Mononuclear cell (primary cell): ENCODE measurements at regions not wholly inside any gene's neighbourhood (a gene's known extent, or its start where the extent isn't known, plus 50 kb on each side); places are given as distances from the start of the nearest gene placed in this dataset.

ENCODE experiments used
- H3K27me3 ChIP-seq: 2 replicates; pipeline ENCODE4 v1.6.0; 2011; ENCODE audit warnings: low read length, control low read depth; ENCODE audit not compliant: insufficient read depth
- H3K4me1 ChIP-seq: 2 replicates; pipeline ENCODE4 v1.5.1; 2011; ENCODE audit warnings: mild to moderate bottlenecking, low read length, control low read depth; ENCODE audit not compliant: insufficient read depth
- H3K4me3 ChIP-seq: 2 replicates; pipeline ENCODE4 v1.5.1; 2011; ENCODE audit warnings: mild to moderate bottlenecking, low read length, moderate library complexity
- H3K9me3 ChIP-seq: 2 replicates; pipeline ENCODE4 v1.5.1; 2011; ENCODE audit warnings: low read depth, mild to moderate bottlenecking, control low read depth, low read length

- H3K9me3 ChIP-seq: no peaks in the 10 kb centered on the region
- H3K4me1 ChIP-seq: no peaks in the 10 kb centered on the region
- H3K4me3 ChIP-seq: no peak overlapping the region
- H3K27me3 ChIP-seq: no peaks in the 10 kb centered on the region
Observed at GRCh38 chr1:73953586-73953985, 244.4 kb downstream of the LRRIQ3 start.

DNA sequence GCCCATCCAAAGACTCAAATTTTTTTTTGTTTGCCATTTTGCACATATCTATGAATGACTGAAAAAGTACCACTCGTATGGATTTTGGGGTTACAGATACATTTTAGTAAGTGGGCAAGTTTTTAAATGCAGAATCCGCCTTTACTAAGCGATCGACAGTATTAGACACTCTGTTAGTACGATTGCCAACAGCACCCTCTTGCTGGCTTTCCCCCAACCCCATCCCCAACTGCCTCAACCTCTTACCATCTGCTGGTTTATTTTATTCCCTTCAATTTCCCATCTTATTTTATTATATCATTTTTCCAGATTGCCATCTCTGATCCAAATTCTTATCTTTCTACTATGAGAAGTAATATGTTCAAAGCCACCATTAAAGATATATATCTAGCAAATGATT is 244.8 kb downstream of the LRRIQ3 start:
- no peaks in the 10 kb centered on the region for H3K4me1 ChIP-seq

GRCh38 chr1:73948055-73948454 is 249.9 kb downstream of the LRRIQ3 start:
- Histone ChIP-seq H3K9me3 (no peaks in the 10 kb centered on the region), H3K4me3 (no peak overlapping the region), H3K4me1 (no peaks in the 10 kb centered on the region)

More for the DNA sequence above, 244.8 kb downstream of the LRRIQ3 start:
- Histone ChIP-seq H3K27me3 (no peaks in the 10 kb centered on the region), H3K9me3 (no peaks in the 10 kb centered on the region), H3K4me3 (no peak overlapping the region)

DNA sequence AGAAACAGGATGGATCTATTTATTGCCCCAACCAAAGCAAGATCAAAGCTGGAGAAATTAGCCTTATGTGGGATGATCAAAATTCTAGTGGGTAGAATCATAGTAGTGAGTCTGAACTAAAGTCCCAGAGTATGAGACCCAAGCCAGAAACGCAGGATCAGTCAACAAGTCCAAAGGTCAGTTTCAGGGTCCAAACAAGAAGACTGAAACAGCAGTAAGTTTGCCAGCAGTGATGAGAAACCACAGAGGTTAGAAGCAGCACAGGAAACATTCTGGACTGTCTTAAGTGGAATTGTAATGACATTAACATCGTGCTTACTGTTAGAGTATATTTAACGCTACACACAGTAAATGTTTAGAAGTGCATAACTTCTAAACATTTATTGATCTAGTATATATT is 251.0 kb downstream of the LRRIQ3 start:
- no peaks in the 10 kb centered on the region for H3K27me3 ChIP-seq
- H3K9me3 ChIP-seq: no peaks in the 10 kb centered on the region
- H3K4me1 ChIP-seq: no peaks in the 10 kb centered on the region
- H3K4me3 ChIP-seq: no peak overlapping the region

More at GRCh38 chr1:73948055-73948454, 249.9 kb downstream of the LRRIQ3 start:
- no peaks in the 10 kb centered on the region for H3K27me3 ChIP-seq

DNA sequence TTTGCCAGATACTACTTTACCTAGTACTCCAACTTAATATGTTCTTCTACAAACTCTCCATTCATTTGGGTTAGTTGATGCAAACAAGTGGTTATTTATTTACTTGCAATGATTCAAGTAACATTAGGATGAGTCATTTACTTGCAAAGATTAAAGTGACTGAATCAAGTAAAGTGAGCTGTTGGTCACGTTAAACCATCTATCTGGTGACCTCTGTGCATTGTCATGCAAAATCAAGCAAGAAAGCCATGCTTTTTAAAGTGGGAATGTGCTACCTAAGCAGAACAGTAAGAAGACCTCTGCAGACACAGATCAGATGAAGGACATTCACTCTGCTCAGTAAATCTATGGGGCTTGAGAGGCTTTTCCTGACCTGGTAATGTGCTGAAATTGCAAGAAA is 254.7 kb downstream of the LRRIQ3 start:
- Histone ChIP-seq H3K27me3 (no peaks in the 10 kb centered on the region), H3K4me3 (no peak overlapping the region), H3K9me3 (no peaks in the 10 kb centered on the region), H3K4me1 (no peaks in the 10 kb centered on the region)

DNA sequence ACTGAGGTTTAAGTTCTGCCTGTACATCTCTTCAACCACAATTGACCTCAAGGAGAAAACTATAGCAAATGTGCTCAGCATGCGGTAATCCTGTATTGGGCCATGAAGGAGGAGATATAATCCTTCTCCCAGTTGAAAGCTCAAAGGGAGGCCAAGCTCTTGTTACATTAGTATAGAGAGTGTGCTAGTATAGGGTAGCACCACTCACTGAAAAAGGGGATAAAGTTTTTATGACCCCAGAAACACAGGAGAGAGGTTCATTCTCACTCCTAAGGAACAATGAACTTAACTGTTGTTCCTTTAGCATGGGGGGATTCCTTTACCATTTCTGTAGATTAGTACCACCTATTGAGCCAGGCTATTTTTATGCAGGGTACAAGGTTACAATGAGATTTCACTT is 267.7 kb downstream of the LRRIQ3 start:
- no peaks in the 10 kb centered on the region for H3K4me1 ChIP-seq
- H3K4me3 ChIP-seq: no peak overlapping the region
- no peaks in the 10 kb centered on the region for H3K27me3 ChIP-seq
- no peaks in the 10 kb centered on the region for H3K9me3 ChIP-seq

DNA sequence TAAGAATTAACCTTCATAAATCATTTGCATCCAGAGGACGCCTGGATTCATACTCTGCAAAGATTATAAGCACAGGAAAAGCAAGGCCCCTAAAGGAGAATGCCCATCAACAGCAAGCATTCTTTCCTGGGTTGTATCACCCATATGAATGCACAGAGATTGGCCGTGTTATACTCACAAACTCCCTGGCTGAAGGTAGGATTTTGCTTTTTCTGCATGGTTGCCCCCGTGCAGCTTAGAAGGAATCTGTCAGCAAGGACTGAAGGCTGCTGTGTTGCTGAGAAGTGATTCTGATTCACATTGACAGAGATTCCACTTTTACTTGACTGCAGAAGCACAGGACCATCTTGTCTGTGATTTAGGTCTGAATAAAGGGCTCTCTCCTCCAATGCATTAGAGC is 283.0 kb downstream of the LRRIQ3 start:
- no peak overlapping the region for H3K4me3 ChIP-seq
- no peaks in the 10 kb centered on the region for H3K4me1 ChIP-seq
- H3K9me3 ChIP-seq: peaks cover 4% of the 10 kb centered on the region
- H3K27me3 ChIP-seq: no peaks in the 10 kb centered on the region

DNA sequence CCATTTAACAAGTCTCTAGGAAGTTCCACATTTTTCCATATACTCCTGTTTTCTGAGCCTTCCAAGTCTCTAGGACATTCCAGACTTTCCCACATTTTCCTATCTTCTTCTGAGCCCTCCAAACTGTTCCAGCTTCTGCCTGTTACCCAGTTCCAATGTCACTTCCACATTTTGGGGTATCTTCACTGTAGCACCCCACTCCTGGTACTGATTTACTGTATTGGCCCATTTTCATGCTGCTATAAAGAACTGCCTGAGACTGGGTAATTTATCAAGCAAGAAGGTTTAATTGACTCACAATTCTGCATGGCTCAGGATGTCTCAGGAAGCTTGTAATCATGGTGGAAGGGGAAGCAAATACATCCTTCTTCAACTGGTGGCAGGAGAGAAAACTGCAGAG is 285.0 kb downstream of the LRRIQ3 start:
- Histone ChIP-seq H3K27me3 (no peaks in the 10 kb centered on the region), H3K9me3 (peaks cover 6% of the 10 kb centered on the region), H3K4me1 (no peaks in the 10 kb centered on the region), H3K4me3 (no peak overlapping the region)

- Histone ChIP-seq H3K27me3 (no peaks in the 10 kb centered on the region), H3K4me3 (no peak overlapping the region)
Observed at GRCh38 chr1:73911849-73912248, 286.1 kb downstream of the LRRIQ3 start.

GRCh38 chr1:73910466-73910865 is 287.5 kb downstream of the LRRIQ3 start:
- Histone ChIP-seq H3K9me3 (peaks cover 6% of the 10 kb centered on the region), H3K4me3 (no peak overlapping the region), H3K27me3 (no peaks in the 10 kb centered on the region), H3K4me1 (no peaks in the 10 kb centered on the region)

More at GRCh38 chr1:73911849-73912248, 286.1 kb downstream of the LRRIQ3 start:
- Histone ChIP-seq H3K9me3 (peaks cover 6% of the 10 kb centered on the region), H3K4me1 (no peaks in the 10 kb centered on the region)

DNA sequence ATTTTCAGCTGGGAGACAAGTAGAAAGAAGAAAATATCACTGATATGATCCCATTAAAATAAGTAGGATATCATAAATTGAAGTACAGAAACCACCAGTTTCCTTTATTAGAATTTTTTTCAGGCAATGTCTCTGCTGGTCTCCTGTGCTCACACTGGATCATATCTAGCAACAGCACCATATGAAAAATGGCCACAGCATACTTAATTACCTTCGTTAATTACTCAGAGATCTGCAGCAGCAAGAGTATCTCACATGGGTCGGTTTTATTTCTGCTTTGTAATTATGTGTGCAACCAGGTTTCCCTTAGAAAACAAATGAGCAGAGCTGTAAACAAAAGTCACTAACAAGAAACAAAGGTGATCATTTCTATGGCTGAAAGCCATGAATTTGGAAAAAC is 287.9 kb downstream of the LRRIQ3 start:
- H3K27me3 ChIP-seq: no peaks in the 10 kb centered on the region
- H3K4me3 ChIP-seq: no peak overlapping the region
- no peaks in the 10 kb centered on the region for H3K4me1 ChIP-seq
- peaks cover 6% of the 10 kb centered on the region for H3K9me3 ChIP-seq

DNA sequence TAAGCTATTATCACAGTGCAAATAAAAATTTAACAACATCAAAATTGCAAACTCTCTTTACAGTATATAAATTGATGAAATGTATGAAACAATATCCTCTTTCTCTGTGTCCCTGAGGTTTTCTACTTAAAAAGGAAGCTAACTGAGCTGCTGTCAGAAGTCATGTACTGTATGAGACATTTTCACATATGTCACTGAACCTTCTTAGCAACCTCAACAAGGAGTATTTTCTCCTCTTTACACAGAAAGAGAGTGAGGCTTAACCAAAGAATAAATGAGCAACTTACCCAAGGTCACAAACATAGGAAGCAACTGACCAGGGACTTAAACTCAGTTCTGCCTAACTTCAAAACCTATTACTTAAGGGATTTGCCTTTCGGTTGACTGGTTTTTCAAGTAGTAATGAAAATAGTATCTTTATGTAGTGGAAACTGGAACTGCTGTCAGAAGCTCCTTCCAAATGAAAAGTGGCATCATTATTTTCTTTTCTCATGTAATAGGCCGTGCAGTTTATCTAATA is 288.9 kb downstream of the LRRIQ3 start:
- Histone ChIP-seq H3K27me3 (no peaks in the 10 kb centered on the region), H3K4me1 (no peaks in the 10 kb centered on the region), H3K4me3 (no peak overlapping the region), H3K9me3 (peaks cover 6% of the 10 kb centered on the region)

DNA sequence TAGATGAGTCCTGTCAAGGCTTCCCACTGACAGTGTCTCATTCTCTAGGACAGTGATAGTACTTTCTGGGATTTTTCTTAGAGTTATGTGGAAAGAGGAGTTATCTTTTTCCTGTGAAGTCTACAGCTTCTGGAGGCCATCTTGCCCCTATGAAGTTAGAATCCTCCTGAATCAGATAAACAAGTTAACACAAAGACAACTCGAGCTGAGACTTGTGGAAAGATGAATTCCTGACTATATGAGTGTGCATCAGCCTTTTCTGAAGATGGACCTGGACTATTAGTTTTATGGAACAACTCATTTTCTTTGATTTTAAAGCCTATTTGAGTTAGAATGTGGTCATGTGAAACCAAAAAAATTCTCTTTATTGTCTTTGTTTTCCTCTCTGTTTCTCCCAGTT is 290.9 kb downstream of the LRRIQ3 start:
- H3K4me3 ChIP-seq: no peak overlapping the region
- no peaks in the 10 kb centered on the region for H3K4me1 ChIP-seq
- peaks cover 6% of the 10 kb centered on the region for H3K9me3 ChIP-seq
- H3K27me3 ChIP-seq: no peaks in the 10 kb centered on the region

DNA sequence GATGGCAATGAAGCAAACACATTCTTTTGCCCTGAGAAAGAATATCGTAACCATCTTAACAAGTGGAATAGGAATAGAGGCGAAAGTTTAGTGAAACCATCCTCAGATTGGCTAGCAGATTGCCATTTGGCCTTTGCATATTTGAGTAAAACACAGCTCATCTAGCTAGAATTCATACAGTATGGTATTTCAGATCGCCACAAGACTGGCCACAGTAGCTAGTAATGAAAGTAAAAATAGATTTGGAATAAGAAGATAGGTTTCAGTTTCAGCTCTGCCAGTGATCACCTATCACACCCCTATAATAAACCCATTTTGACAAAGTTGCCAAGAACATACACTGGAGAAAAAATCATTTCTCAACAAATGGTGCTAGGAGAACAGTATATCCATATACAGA is 294.9 kb downstream of the LRRIQ3 start:
- Histone ChIP-seq H3K4me3 (no peak overlapping the region), H3K4me1 (no peaks in the 10 kb centered on the region), H3K9me3 (no peaks in the 10 kb centered on the region), H3K27me3 (no peaks in the 10 kb centered on the region)

- Histone ChIP-seq H3K4me3 (no peak overlapping the region), H3K27me3 (no peaks in the 10 kb centered on the region), H3K4me1 (no peaks in the 10 kb centered on the region), H3K9me3 (no peaks in the 10 kb centered on the region)
Observed at GRCh38 chr1:73901738-73902137, 296.2 kb downstream of the LRRIQ3 start.

- H3K27me3 ChIP-seq: no peaks in the 10 kb centered on the region
- H3K9me3 ChIP-seq: no peaks in the 10 kb centered on the region
- H3K4me3 ChIP-seq: no peak overlapping the region
- H3K4me1 ChIP-seq: no peaks in the 10 kb centered on the region
Observed at GRCh38 chr1:73899311-73899710, 298.7 kb downstream of the LRRIQ3 start.
